Peyer's patch (tissue), 4 donors: ENCODE measurements at regions not wholly inside any gene's neighbourhood (a gene's known extent, or its start where the extent isn't known, plus 50 kb on each side); places are given as distances from the start of the nearest gene placed in this dataset.

ENCODE experiments used
- POLR2A ChIP-seq, 2 donors: fragments of 450-650 bp; IDR thresholded peaks; one replicate each; pipeline ENCODE4 v1.5.1; 2017; ENCODE audit warnings: antibody characterized with exemption in 2 of 2, mild to moderate bottlenecking in 2 of 2, moderate library complexity in 2 of 2
- TF ChIP-seq, protein P1 (sequence below), 6 experiments: fragments of 450-650 bp in 4 of 6; fragments of 200-600 bp in 2 of 6; sonication (generic) in 1 of 6; IDR thresholded peaks; one replicate each; pipeline ENCODE4 v1.5.1; 2017 to 2019; ENCODE audit warnings: antibody characterized with exemption in 6 of 6, mild to moderate bottlenecking in 3 of 6, moderate library complexity in 1 of 6

DNA sequence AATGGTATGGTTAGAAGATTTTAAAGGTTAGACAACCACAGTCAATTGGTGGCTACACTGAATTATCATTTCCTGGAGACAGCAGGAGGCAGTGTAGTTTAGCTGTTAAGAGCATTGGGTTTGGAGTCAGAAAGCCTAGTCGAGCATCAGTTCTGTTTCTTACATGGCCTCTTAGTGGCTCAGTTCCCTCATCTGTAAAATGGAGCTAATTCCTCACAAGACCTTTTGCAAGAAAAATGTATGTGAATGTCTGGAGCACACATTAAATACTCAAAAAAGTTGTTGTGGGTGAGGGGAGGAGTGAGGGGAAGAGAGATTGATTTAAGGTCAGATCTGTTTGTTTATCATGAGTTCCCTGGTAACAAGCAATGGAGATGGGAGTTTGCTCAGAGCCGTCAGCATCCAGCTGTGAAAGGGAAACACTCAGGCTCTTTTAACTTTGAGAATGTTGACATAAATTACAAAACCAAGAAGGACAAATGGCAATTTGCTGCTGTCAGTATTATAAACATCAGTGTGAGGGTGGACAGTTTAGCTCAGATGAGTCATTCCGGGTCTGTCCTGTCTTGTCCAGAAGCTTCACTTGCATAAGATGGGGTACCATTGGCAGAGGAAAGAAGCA lies 98.2 kb upstream of the PGRMC2 start:
- TF ChIP-seq, protein P1, sequence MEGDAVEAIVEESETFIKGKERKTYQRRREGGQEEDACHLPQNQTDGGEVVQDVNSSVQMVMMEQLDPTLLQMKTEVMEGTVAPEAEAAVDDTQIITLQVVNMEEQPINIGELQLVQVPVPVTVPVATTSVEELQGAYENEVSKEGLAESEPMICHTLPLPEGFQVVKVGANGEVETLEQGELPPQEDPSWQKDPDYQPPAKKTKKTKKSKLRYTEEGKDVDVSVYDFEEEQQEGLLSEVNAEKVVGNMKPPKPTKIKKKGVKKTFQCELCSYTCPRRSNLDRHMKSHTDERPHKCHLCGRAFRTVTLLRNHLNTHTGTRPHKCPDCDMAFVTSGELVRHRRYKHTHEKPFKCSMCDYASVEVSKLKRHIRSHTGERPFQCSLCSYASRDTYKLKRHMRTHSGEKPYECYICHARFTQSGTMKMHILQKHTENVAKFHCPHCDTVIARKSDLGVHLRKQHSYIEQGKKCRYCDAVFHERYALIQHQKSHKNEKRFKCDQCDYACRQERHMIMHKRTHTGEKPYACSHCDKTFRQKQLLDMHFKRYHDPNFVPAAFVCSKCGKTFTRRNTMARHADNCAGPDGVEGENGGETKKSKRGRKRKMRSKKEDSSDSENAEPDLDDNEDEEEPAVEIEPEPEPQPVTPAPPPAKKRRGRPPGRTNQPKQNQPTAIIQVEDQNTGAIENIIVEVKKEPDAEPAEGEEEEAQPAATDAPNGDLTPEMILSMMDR (IDR thresholded peaks at IDR 0.05): no peak
- TF ChIP-seq POLR2A (IDR thresholded peaks at IDR 0.05): no peak
